Osteocyte (in vitro differentiated cells): ENCODE measurements at regions not wholly inside any gene's neighbourhood (a gene's known extent, or its start where the extent isn't known, plus 50 kb on each side); places are given as distances from the start of the nearest gene placed in this dataset.

Source experiments
- DNase-seq: peaks from one replicate; pipeline ENCODE4 v3.0.0; 2021; ENCODE audit warnings: mixed read lengths; ENCODE audit not compliant: unreplicated experiment; ENCODE audit errors: extremely low spot score
- H3K27ac Mint-ChIP-seq: one replicate; pipeline ENCODE4 v1.8.0; 2021; ENCODE audit warnings: mild to moderate bottlenecking, mixed read lengths; ENCODE audit not compliant: unreplicated experiment
- H3K27me3 Mint-ChIP-seq: one replicate; pipeline ENCODE4 v1.8.0; 2021; ENCODE audit warnings: mixed read lengths; ENCODE audit not compliant: unreplicated experiment
- H3K36me3 Mint-ChIP-seq: one replicate; pipeline ENCODE4 v1.8.0; 2021; ENCODE audit warnings: mixed read lengths; ENCODE audit not compliant: unreplicated experiment
- H3K4me1 Mint-ChIP-seq: one replicate; pipeline ENCODE4 v1.8.0; 2021; ENCODE audit warnings: mixed read lengths; ENCODE audit not compliant: unreplicated experiment
- H3K4me3 Mint-ChIP-seq: one replicate; pipeline ENCODE4 v1.8.0; 2021; ENCODE audit warnings: mild to moderate bottlenecking, moderate library complexity, mixed read lengths; ENCODE audit not compliant: unreplicated experiment
- H3K9me3 Mint-ChIP-seq: one replicate; pipeline ENCODE4 v1.8.0; 2021; ENCODE audit warnings: mixed read lengths; ENCODE audit not compliant: unreplicated experiment
- TF ChIP-seq, protein P1 (sequence below): fragments of 200-600 bp; sonication (generic); IDR thresholded peaks from 2 replicates; pipeline ENCODE4 v1.5.0; 2021; ENCODE audit warnings: antibody characterized with exemption, mild to moderate bottlenecking, moderate library complexity

DNA sequence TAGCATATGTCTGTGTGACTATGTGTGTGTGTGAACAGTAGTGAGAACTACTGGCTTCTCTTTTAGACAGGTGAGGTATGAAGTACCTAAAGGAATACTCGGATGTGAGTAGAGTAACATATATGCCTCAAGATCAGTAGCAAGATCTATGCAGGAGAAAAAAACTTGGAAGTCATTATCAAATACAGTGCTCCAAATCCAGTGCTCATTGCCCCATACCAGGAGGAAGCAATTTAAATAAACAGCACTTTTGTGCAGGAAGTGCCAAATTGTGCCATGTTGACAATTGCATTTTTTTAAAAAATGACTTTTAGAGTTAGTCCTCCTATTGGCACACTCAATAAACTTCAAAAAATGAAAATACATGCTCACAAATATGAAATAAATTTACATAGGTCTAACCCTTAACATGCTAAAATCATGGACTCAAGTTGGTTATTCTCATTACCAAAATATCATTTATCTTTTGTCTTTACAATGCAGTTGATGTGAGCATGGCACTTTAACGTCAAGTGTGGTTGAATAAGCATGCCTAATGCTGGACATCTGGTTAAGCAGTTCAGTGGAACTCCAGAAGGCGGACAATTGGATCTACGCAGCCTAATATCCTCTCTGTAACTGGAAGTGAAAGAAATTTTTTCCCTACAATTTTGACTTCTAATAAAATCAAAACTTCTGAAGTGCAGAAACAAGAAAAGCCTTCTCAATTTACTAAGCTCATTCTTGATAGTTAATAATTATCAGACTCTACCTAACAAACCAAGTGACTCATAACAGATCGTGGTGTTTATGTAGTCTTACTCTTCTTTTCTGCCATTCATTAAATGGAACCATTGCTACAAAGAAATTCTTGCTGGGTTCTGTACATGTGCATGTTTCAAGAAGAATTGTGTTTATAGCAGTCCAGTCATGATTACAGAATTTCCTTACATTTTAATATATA is 195.2 kb downstream of the MDFIC start:
- peaks cover 2% of the 10 kb centered on the region for H3K4me1 Mint-ChIP-seq
- no peaks in the 10 kb centered on the region for H3K9me3 Mint-ChIP-seq
- H3K27me3 Mint-ChIP-seq, result no peaks in the 10 kb centered on the region
- H3K4me3 Mint-ChIP-seq, result no peak overlapping the region
- H3K27ac Mint-ChIP-seq, result no peak overlapping the region
- DNase-seq, result no peak
- TF ChIP-seq, protein P1, sequence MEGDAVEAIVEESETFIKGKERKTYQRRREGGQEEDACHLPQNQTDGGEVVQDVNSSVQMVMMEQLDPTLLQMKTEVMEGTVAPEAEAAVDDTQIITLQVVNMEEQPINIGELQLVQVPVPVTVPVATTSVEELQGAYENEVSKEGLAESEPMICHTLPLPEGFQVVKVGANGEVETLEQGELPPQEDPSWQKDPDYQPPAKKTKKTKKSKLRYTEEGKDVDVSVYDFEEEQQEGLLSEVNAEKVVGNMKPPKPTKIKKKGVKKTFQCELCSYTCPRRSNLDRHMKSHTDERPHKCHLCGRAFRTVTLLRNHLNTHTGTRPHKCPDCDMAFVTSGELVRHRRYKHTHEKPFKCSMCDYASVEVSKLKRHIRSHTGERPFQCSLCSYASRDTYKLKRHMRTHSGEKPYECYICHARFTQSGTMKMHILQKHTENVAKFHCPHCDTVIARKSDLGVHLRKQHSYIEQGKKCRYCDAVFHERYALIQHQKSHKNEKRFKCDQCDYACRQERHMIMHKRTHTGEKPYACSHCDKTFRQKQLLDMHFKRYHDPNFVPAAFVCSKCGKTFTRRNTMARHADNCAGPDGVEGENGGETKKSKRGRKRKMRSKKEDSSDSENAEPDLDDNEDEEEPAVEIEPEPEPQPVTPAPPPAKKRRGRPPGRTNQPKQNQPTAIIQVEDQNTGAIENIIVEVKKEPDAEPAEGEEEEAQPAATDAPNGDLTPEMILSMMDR, result no peak
- H3K36me3 Mint-ChIP-seq, result no peaks in the 10 kb centered on the region

DNA sequence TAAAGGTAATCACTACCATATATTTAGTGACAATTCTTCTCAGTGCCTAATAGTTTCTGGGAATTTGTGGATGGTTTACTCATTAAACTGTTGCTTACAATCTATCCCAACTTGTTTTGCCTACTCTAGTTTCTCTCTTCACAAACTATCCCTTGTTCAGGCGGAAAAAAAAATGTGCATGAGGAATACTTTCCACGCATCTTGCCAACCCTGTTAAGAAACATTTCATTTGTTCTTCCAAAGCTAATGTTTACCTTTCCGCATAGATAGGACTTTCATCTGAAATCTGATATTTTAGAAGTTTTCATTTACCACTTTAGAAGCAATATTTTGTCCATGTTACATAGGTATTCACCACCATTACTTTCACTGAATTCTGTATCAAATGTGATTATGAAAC is 191.9 kb downstream of the MDFIC start:
- Mint-ChIP-seq H3K9me3 (no peaks in the 10 kb centered on the region), H3K36me3 (no peaks in the 10 kb centered on the region), H3K27ac (no peak overlapping the region), H3K4me1 (peaks cover 2% of the 10 kb centered on the region), H3K4me3 (no peak overlapping the region), H3K27me3 (no peaks in the 10 kb centered on the region)
- TF ChIP-seq, protein P1, result no peak
- DNase-seq, result no peak

- H3K27ac Mint-ChIP-seq, result no peak overlapping the region
- no peaks in the 10 kb centered on the region for H3K27me3 Mint-ChIP-seq
- H3K9me3 Mint-ChIP-seq, result no peaks in the 10 kb centered on the region
- H3K4me3 Mint-ChIP-seq, result no peak overlapping the region
- H3K4me1 Mint-ChIP-seq, result peaks cover 2% of the 10 kb centered on the region
- no peaks in the 10 kb centered on the region for H3K36me3 Mint-ChIP-seq
- TF ChIP-seq, protein P1, result no peak
- DNase-seq, result no peak
Observed at GRCh38 chr7:115113131-115113530, 191.2 kb downstream of the MDFIC start.

- no peaks in the 10 kb centered on the region for H3K36me3 Mint-ChIP-seq
- H3K27ac Mint-ChIP-seq, result no peak overlapping the region
- no peaks in the 10 kb centered on the region for H3K9me3 Mint-ChIP-seq
- H3K4me1 Mint-ChIP-seq, result peaks cover 2% of the 10 kb centered on the region
- no peak for DNase-seq
- TF ChIP-seq, protein P1, result no peak
- H3K27me3 Mint-ChIP-seq, result no peaks in the 10 kb centered on the region
- no peak overlapping the region for H3K4me3 Mint-ChIP-seq
Observed at GRCh38 chr7:115110523-115110922, 188.6 kb downstream of the MDFIC start.

- TF ChIP-seq, protein P1, result no peak
- H3K27me3 Mint-ChIP-seq, result no peaks in the 10 kb centered on the region
- no peak for DNase-seq
- no peak overlapping the region for H3K27ac Mint-ChIP-seq
- no peak overlapping the region for H3K4me3 Mint-ChIP-seq
- peaks cover 6% of the 10 kb centered on the region for H3K9me3 Mint-ChIP-seq
- no peaks in the 10 kb centered on the region for H3K36me3 Mint-ChIP-seq
- no peaks in the 10 kb centered on the region for H3K4me1 Mint-ChIP-seq
Observed at GRCh38 chr7:115106316-115106715, 184.4 kb downstream of the MDFIC start.
